Stimulated activated naive CD8-positive, alpha-beta T cell treated with anti-CD3 and anti-CD28 coated beads, Interleukin-15, Interleukin-2, amounts not matched to agents 100 U/mL and 50 U/mL, for 24 hours (primary cell): ENCODE measurements at regions not wholly inside any gene's neighbourhood (a gene's known extent, or its start where the extent isn't known, plus 50 kb on each side); places are given as distances from the start of the nearest gene placed in this dataset.

ENCODE experiments used
- ATAC-seq: fragments of 150-1000 bp; cut with Tn5 transposase; one replicate; pipeline ENCODE4 v1.10.0; 2021
- DNase-seq: peaks from one replicate; pipeline ENCODE4 v3.0.0; 2021

GRCh38 chr7:18081617-18082016, 54.0 kb upstream of the PRPS1L1 start:
- ATAC-seq (no peak), DNase-seq (no peak)

GRCh38 chr7:18082169-18082568, 54.5 kb upstream of the PRPS1L1 start:
- no peak for ATAC-seq
- DNase-seq: no peak

- DNase-seq (peak; percentile 13), ATAC-seq (peak; percentile 36)
Measured at GRCh38 chr7:18086165-18087025, 58.7 kb upstream of the PRPS1L1 start.

- DNase-seq (no peak), ATAC-seq (no peak)
Measured at GRCh38 chr7:18087026-18087686, 59.5 kb upstream of the PRPS1L1 start.

GRCh38 chr7:18087687-18088078, 60.0 kb upstream of the PRPS1L1 start:
- ATAC-seq: no peak

GRCh38 chr7:18096087-18096486, 68.4 kb upstream of the PRPS1L1 start:
- DNase-seq (no peak), ATAC-seq (no peak)

More at GRCh38 chr7:18087687-18088078, 60.0 kb upstream of the PRPS1L1 start:
- DNase-seq: no peak

GRCh38 chr7:18102576-18102975, 74.9 kb upstream of the PRPS1L1 start:
- ATAC-seq (no peak), DNase-seq (no peak)

GRCh38 chr7:18103436-18104218, 76.0 kb upstream of the PRPS1L1 start:
- DNase-seq (no peak), ATAC-seq (no peak)

- no peak for DNase-seq
Measured at GRCh38 chr7:18109762-18110161, 82.1 kb upstream of the PRPS1L1 start.

GRCh38 chr7:18116661-18117060, 89.0 kb upstream of the PRPS1L1 start:
- ATAC-seq (no peak), DNase-seq (no peak)

More at GRCh38 chr7:18109762-18110161, 82.1 kb upstream of the PRPS1L1 start:
- ATAC-seq: no peak

GRCh38 chr7:18117482-18117881, 89.8 kb upstream of the PRPS1L1 start:
- ATAC-seq (no peak), DNase-seq (no peak)

GRCh38 chr7:18119985-18120384, 92.3 kb upstream of the PRPS1L1 start:
- DNase-seq (no peak), ATAC-seq (no peak)

- DNase-seq: no peak
- ATAC-seq: no peak
Measured at GRCh38 chr7:18123508-18124239, 96.0 kb upstream of the PRPS1L1 start.

- no peak for DNase-seq
- no peak for ATAC-seq
Measured at GRCh38 chr7:18125476-18125875, 97.8 kb upstream of the PRPS1L1 start.

- ATAC-seq (no peak), DNase-seq (no peak)
Measured at GRCh38 chr7:18126281-18126680, 98.6 kb upstream of the PRPS1L1 start.

GRCh38 chr7:18128846-18129245, 101.2 kb upstream of the PRPS1L1 start:
- DNase-seq: no peak
- ATAC-seq: no peak

- ATAC-seq: no peak
Measured at GRCh38 chr7:18132811-18133210, 105.2 kb upstream of the PRPS1L1 start.

GRCh38 chr7:18133921-18134320, 106.3 kb upstream of the PRPS1L1 start:
- no peak for DNase-seq
- no peak for ATAC-seq

More at GRCh38 chr7:18132811-18133210, 105.2 kb upstream of the PRPS1L1 start:
- DNase-seq: no peak

- DNase-seq: no peak
- no peak for ATAC-seq
Measured at GRCh38 chr7:18140943-18141342, 113.3 kb upstream of the PRPS1L1 start.

GRCh38 chr7:18144166-18144565, 116.5 kb upstream of the PRPS1L1 start:
- ATAC-seq (no peak), DNase-seq (no peak)

- DNase-seq: no peak
- ATAC-seq: no peak
Measured at GRCh38 chr7:18145160-18145559, 117.5 kb upstream of the PRPS1L1 start.

GRCh38 chr7:18151422-18151821, 123.8 kb upstream of the PRPS1L1 start:
- no peak for ATAC-seq
- no peak for DNase-seq
